Cardiac muscle cell (in vitro differentiated cells and primary cell): ENCODE measurements at regions not wholly inside any gene's neighbourhood (a gene's known extent, or its start where the extent isn't known, plus 50 kb on each side); places are given as distances from the start of the nearest gene placed in this dataset.

Experiments
- DNase-seq, 2 donors: peaks; one replicate each; pipeline versions ENCODE4 v3.0.0 to v3.0.0-alpha.2; 2010 to 2017; ENCODE audit warnings: low read depth in 1 of 2, low spot score in 1 of 2
- H3K27ac ChIP-seq: fragments of 200-600 bp; sonication (generic); 2 replicates; pipeline ENCODE4 v1.5.1; 2016
- H3K27me3 ChIP-seq: fragments of 200-600 bp; sonication (generic); 2 replicates; pipeline ENCODE4 v1.6.0; 2016; ENCODE audit warnings: control low read depth
- H3K36me3 ChIP-seq: fragments of 200-600 bp; sonication (generic); 2 replicates; pipeline ENCODE4 v1.5.1; 2016; ENCODE audit warnings: control low read depth
- H3K4me1 ChIP-seq: fragments of 200-600 bp; sonication (generic); 2 replicates; pipeline ENCODE4 v1.8.1; 2017; ENCODE audit warnings: low read depth, mild to moderate bottlenecking, mixed run types
- H3K4me3 ChIP-seq: fragments of 200-600 bp; sonication (generic); 2 replicates; pipeline ENCODE4 v1.5.1; 2016; ENCODE audit warnings: mild to moderate bottlenecking
- H3K9me3 ChIP-seq: fragments of 200-600 bp; sonication (generic); 2 replicates; pipeline ENCODE4 v1.5.1; 2017; ENCODE audit warnings: low read depth, mild to moderate bottlenecking, control low read depth
- CTCF ChIP-seq: IDR thresholded peaks from 2 replicates; pipeline ENCODE4 v1.5.1; 2012; ENCODE audit warnings: low read depth, mild to moderate bottlenecking, low read length

- Histone ChIP-seq H3K4me3 (no peak overlapping the region), H3K27ac (no peak overlapping the region), H3K9me3 (no peaks in the 10 kb centered on the region), H3K4me1 (peaks cover 13% of the 10 kb centered on the region), H3K27me3 (no peaks in the 10 kb centered on the region), H3K36me3 (peaks cover 14% of the 10 kb centered on the region)
- DNase-seq: no peak
- no peak for TF ChIP-seq CTCF
These were observed 727.7 kb upstream of the GOLIM4 start for GRCh38 chr3:168823466-168823865.

- Histone ChIP-seq H3K27me3 (no peaks in the 10 kb centered on the region), H3K4me3 (no peak overlapping the region), H3K9me3 (no peaks in the 10 kb centered on the region), H3K27ac (no peak overlapping the region), H3K36me3 (peaks cover 22% of the 10 kb centered on the region), H3K4me1 (peaks cover under 1% of the 10 kb centered on the region)
- TF ChIP-seq CTCF: no peak
- DNase-seq: no peak
These were observed 725.2 kb upstream of the GOLIM4 start for GRCh38 chr3:168820810-168821415.

GRCh38 chr3:168817177-168817576 is 721.5 kb upstream of the GOLIM4 start:
- H3K9me3 ChIP-seq: no peaks in the 10 kb centered on the region
- no peaks in the 10 kb centered on the region for H3K27me3 ChIP-seq
- no peak for TF ChIP-seq CTCF
- H3K4me3 ChIP-seq: no peak overlapping the region
- H3K27ac ChIP-seq: no peak overlapping the region
- no peak for DNase-seq
- no peaks in the 10 kb centered on the region for H3K4me1 ChIP-seq
- peaks cover 22% of the 10 kb centered on the region for H3K36me3 ChIP-seq

GRCh38 chr3:168815946-168816345 is 720.2 kb upstream of the GOLIM4 start:
- Histone ChIP-seq H3K27ac (no peak overlapping the region), H3K27me3 (no peaks in the 10 kb centered on the region), H3K4me1 (no peaks in the 10 kb centered on the region), H3K9me3 (no peaks in the 10 kb centered on the region), H3K4me3 (no peak overlapping the region), H3K36me3 (peaks cover 16% of the 10 kb centered on the region)
- no peak for DNase-seq
- TF ChIP-seq CTCF: no peak

- peaks cover 19% of the 10 kb centered on the region for H3K36me3 ChIP-seq
- H3K9me3 ChIP-seq: no peaks in the 10 kb centered on the region
- H3K27me3 ChIP-seq: no peaks in the 10 kb centered on the region
- no peak overlapping the region for H3K27ac ChIP-seq
- H3K4me3 ChIP-seq: no peak overlapping the region
- H3K4me1 ChIP-seq: no peaks in the 10 kb centered on the region
- TF ChIP-seq CTCF: no peak
- no peak for DNase-seq
These were observed 717.6 kb upstream of the GOLIM4 start for GRCh38 chr3:168813225-168813802.

- no peak for TF ChIP-seq CTCF
- Histone ChIP-seq H3K9me3 (no peaks in the 10 kb centered on the region), H3K4me1 (peaks cover 5% of the 10 kb centered on the region), H3K36me3 (peaks cover 12% of the 10 kb centered on the region), H3K27me3 (no peaks in the 10 kb centered on the region), H3K4me3 (no peak overlapping the region), H3K27ac (no peak overlapping the region)
- no peak for DNase-seq
These were observed 716.5 kb upstream of the GOLIM4 start for GRCh38 chr3:168812234-168812633.
